ENCODE measurements at regions not wholly inside any gene's neighbourhood (a gene's known extent, or its start where the extent isn't known, plus 50 kb on each side); places are given as distances from the start of the nearest gene placed in this dataset.

DNA sequence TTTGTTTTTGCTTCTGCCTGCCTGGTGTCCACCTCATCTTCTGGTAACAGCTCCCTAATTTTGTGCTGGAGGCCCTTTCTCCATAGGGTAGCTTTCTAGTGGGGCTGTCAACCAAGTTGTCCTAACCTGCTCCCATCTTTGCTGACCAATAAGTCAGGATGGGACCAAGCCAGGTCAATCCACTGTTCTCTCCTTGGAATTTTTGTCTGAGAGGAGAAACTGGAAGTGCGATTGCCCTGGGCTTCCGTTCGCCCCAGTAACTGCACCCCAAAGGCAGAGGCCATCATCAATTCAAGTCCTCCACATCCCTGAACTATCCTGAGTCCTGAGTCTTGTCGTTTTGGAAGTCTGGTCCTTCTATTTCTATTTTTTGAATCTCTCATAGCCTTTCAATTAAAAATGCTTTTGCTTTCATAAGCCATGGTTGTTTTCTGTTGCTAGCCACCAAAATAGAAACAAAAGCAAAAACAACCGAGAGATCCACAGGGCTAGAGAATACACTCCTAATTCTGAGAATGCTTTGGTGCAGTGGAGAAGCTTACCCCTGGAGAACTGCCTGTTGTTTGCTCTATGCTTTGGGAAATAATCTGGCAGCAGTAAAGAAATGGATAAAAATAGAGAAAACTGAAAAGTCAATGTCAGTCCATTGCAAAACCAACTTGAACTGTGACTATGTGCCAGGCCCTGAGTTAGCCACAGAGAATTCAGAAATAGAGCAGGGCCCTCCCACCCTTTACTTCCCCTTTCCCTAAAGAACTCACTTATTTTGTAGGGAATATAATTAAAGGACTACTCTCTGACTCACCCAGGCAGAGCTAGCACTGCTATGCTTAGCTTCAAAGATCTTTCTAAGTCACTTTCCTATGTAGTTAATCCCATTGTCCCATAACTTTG is 368.1 kb downstream of the CXCL12 start:
- H3K4me3 ChIP-seq (ENCODE audit: low read depth, low read length), result no peak overlapping the region
- no peak for DNase-seq (ENCODE audit: low read depth)
- TF ChIP-seq, protein P1, sequence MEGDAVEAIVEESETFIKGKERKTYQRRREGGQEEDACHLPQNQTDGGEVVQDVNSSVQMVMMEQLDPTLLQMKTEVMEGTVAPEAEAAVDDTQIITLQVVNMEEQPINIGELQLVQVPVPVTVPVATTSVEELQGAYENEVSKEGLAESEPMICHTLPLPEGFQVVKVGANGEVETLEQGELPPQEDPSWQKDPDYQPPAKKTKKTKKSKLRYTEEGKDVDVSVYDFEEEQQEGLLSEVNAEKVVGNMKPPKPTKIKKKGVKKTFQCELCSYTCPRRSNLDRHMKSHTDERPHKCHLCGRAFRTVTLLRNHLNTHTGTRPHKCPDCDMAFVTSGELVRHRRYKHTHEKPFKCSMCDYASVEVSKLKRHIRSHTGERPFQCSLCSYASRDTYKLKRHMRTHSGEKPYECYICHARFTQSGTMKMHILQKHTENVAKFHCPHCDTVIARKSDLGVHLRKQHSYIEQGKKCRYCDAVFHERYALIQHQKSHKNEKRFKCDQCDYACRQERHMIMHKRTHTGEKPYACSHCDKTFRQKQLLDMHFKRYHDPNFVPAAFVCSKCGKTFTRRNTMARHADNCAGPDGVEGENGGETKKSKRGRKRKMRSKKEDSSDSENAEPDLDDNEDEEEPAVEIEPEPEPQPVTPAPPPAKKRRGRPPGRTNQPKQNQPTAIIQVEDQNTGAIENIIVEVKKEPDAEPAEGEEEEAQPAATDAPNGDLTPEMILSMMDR (IDR thresholded peaks at IDR 0.05; ENCODE audit: low read depth, low read length, missing control alignments), result no peak

DNA sequence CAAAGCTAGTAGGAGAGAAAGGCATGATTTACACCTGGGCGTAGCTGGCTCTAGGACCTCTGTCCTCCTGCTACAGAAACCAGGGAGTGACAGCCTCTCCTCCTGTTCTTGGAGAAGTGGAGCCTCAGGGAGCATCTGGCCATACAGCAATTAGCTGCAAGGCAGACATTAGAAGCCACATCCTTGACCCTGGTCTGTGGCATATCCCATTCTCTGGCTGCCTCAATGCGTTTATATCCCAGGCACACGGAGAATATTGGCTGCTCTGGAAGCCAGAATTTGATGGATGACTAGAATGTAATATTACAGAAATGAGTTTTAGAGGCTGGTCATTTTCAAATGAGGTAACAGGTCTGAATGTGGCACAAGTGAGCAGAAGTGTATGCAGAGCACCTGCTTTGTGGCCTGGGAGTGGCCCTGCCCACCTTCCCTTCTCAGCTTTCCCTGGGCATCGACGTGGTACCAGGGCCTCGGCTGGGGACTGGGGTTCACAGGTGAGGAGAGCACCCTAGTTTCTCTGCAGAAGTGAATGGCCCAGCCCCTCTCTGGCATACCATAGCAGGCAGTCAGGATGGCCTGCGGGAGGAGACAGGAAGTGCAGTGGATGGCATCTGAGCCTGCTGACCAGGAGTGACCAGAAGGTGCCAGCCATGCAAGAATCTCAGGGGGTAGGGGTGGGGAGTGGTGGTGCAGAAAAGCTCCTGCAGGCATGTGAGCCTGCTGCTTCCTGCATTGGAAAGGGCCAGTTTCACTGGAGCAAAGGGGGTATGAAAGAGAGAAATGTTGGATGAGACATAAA is 367.2 kb upstream of the ZNF32 start:
- TF ChIP-seq, protein P1 (IDR thresholded peaks at IDR 0.05; ENCODE audit: low read depth, low read length, missing control alignments), result no peak
- DNase-seq (ENCODE audit: low read depth), result no peak

DNA sequence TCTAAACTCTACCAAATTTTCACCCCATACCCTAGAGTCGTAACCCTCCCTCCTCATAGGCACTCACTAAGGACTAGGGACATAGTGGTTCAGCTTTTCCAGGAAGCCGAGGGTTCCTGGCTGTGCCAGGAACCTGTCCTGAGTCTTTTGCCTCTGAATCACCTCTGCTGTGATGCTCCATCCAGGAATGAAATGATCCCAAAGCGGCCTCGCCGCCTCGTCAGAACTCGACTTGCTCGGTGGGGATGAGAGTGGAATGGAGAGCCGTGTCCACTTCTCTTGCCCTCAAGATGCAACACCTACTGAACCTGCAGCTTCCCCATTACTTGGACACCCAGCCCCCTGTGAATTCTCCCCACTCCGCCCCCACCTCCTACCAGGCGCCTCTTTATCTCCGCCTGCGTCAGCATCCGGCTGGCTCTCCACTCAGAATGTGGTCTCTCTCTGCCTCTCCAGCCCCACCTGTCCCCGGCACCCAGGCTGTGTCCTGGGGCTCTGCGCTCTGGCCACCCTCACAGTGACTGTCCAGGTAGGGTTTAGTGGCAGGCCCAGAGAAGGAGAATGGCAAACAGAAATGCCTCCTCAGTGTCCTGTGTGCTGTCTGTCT is 366.1 kb upstream of the ZNF32 start:
- TF ChIP-seq, protein P1 (IDR thresholded peaks at IDR 0.05; ENCODE audit: low read depth, low read length, missing control alignments), result no peak

More for the DNA sequence above, 367.2 kb upstream of the ZNF32 start:
- H3K4me3 ChIP-seq (ENCODE audit: low read depth, low read length), result no peak overlapping the region

DNA sequence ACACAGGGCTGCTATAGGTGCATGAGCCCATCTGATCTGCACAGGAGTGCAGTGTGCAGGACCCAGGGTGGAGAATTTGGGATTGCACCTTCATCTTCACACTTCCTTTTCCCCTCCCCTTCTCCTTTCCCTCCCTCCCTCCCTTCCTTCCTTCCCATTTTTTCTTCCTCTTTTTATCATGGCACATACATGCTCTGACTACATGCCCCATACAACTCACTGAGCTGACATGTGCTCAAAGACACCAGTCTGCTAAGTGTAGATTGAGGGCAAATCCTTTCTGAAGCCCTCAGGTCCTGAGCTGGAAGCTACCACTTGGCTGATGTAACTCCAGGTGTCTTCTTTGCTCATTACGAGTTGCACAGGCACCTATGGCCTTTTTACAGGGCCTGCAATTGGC is 365.3 kb upstream of the ZNF32 start:
- H3K4me3 ChIP-seq (ENCODE audit: low read depth, low read length), result no peak overlapping the region
- TF ChIP-seq, protein P1 (IDR thresholded peaks at IDR 0.05; ENCODE audit: low read depth, low read length, missing control alignments), result no peak
- no peak for DNase-seq (ENCODE audit: low read depth)

More for the DNA sequence above, 366.1 kb upstream of the ZNF32 start:
- no peak for DNase-seq (ENCODE audit: low read depth)
- H3K4me3 ChIP-seq (ENCODE audit: low read depth, low read length), result no peak overlapping the region

DNA sequence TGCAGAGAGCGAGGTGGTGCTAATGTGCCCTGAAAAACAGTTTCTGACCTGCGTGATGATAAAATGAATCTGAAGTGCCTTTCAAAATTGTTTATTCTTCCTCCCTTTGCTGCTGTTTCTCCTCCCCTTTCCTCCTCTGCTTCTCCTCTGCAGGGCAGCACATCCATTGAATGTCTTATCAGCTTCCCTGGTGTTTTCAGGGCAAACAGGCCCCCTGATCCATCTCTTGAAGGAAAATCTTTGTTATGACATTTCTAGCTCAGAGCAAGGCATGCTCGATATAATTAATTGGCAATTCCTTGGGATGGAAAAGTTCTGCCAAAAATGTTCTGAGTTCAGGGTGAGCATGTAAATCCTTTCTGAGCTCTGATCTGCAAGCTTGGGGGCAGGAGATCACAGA is 364.2 kb upstream of the ZNF32 start:
- no peak overlapping the region for H3K4me3 ChIP-seq (ENCODE audit: low read depth, low read length)
- TF ChIP-seq, protein P1 (IDR thresholded peaks at IDR 0.05; ENCODE audit: low read depth, low read length, missing control alignments), result no peak
- DNase-seq (ENCODE audit: low read depth), result no peak

DNA sequence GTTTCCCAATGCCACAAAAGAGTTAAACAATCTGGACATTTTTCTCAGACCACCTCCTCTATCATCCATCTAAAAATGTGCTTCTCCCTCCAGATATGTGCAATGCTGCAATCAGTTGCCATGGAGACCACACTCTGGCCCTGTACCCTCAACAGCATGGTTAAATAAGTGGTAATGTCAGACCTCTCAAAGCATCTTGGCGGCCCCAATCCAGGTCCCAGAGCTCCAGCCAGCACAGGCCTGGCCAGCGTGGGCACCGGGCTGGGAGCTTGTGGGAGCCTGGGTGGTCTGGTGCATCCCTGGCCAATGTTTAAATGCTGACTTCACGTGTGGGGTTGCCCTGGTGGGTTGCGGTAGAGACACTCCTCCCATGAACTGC is 362.9 kb upstream of the ZNF32 start:
- TF ChIP-seq, protein P1 (IDR thresholded peaks at IDR 0.05; ENCODE audit: low read depth, low read length, missing control alignments), result no peak
- H3K4me3 ChIP-seq (ENCODE audit: low read depth, low read length), result no peak overlapping the region
- DNase-seq (ENCODE audit: low read depth), result no peak

Data from GM12864 (cell line).